HEK293 (cell line): ENCODE measurements at regions not wholly inside any gene's neighbourhood (a gene's known extent, or its start where the extent isn't known, plus 50 kb on each side); places are given as distances from the start of the nearest gene placed in this dataset.

Experiments used
- RBAK ChIP-seq: fragments of 450-650 bp; formaldehyde crosslinking; IDR thresholded peaks from 2 replicates; pipeline ENCODE4 v1.5.1; 2016; ENCODE audit warnings: missing biosample characterization, missing genetic modification characterization
- ZFHX2 ChIP-seq: fragments of 450-650 bp; formaldehyde crosslinking; conservative IDR thresholded peaks from 2 replicates; pipeline ENCODE4 v1.5.1; 2016; ENCODE audit warnings: missing biosample characterization, missing genetic modification characterization
- ZNF221 ChIP-seq: fragments of 450-650 bp; formaldehyde crosslinking; IDR thresholded peaks from 2 replicates; pipeline ENCODE4 v1.5.1; 2017; ENCODE audit warnings: missing biosample characterization, missing genetic modification characterization, borderline replicate concordance
- ZNF514 ChIP-seq: fragments of 450-650 bp; formaldehyde crosslinking; IDR thresholded peaks from 2 replicates; pipeline ENCODE4 v1.5.1; 2016; ENCODE audit warnings: missing biosample characterization, missing genetic modification characterization
- ZNF626 ChIP-seq: fragments of 450-650 bp; sonication (Bioruptor Pico); formaldehyde crosslinking; IDR thresholded peaks from 2 replicates; pipeline ENCODE4 v1.5.1; 2018; ENCODE audit warnings: missing biosample characterization, missing genetic modification characterization, inconsistent platforms
- TF ChIP-seq, protein P1 (sequence below): fragments of 450-650 bp; formaldehyde crosslinking; IDR thresholded peaks from 2 replicates; pipeline ENCODE4 v1.5.1; 2016; ENCODE audit warnings: missing biosample characterization, missing genetic modification characterization
- TF ChIP-seq, protein P2 (sequence below): fragments of 450-650 bp; formaldehyde crosslinking; IDR thresholded peaks from 2 replicates; pipeline ENCODE4 v1.5.1; 2016; ENCODE audit warnings: missing biosample characterization, missing genetic modification characterization

DNA sequence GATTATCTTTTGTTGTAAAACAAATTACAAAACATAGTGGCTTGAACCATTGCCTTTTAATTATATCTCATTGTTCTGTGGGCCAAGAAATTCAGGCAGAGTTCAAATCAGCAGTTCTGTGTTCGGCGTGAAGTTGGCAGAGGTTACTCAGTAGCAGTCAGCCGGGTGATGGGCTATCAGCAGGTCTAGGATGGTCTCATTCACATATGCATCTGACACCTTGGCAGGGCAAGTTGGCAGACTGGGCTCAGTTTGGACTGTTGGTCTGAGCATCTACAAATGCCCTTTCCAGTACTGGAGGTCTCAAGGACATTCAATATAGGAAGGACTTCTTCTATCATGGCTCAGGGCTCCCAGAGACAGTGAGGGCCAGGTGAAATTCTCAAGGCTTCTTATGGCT is 51.2 kb upstream of the ITGA11 start:
- TF ChIP-seq, protein P1, sequence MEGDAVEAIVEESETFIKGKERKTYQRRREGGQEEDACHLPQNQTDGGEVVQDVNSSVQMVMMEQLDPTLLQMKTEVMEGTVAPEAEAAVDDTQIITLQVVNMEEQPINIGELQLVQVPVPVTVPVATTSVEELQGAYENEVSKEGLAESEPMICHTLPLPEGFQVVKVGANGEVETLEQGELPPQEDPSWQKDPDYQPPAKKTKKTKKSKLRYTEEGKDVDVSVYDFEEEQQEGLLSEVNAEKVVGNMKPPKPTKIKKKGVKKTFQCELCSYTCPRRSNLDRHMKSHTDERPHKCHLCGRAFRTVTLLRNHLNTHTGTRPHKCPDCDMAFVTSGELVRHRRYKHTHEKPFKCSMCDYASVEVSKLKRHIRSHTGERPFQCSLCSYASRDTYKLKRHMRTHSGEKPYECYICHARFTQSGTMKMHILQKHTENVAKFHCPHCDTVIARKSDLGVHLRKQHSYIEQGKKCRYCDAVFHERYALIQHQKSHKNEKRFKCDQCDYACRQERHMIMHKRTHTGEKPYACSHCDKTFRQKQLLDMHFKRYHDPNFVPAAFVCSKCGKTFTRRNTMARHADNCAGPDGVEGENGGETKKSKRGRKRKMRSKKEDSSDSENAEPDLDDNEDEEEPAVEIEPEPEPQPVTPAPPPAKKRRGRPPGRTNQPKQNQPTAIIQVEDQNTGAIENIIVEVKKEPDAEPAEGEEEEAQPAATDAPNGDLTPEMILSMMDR (tag by site-specific recombination): no peak
- TF ChIP-seq ZNF221 (no peak), ZFHX2 (tag by site-specific recombination) (no peak), RBAK (no peak), ZNF626 (tag by site-specific recombination) (no peak), ZNF514 (tag by site-specific recombination) (no peak)
- TF ChIP-seq, protein P2, sequence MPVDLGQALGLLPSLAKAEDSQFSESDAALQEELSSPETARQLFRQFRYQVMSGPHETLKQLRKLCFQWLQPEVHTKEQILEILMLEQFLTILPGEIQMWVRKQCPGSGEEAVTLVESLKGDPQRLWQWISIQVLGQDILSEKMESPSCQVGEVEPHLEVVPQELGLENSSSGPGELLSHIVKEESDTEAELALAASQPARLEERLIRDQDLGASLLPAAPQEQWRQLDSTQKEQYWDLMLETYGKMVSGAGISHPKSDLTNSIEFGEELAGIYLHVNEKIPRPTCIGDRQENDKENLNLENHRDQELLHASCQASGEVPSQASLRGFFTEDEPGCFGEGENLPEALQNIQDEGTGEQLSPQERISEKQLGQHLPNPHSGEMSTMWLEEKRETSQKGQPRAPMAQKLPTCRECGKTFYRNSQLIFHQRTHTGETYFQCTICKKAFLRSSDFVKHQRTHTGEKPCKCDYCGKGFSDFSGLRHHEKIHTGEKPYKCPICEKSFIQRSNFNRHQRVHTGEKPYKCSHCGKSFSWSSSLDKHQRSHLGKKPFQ (tag by site-specific recombination): no peak
